H1 (cell line): ENCODE measurements at regions not wholly inside any gene's neighbourhood (a gene's known extent, or its start where the extent isn't known, plus 50 kb on each side); places are given as distances from the start of the nearest gene placed in this dataset.

Experiments
- CTCF ChIA-PET: fragments of 300-600 bp; sonication (Branson Sonifier 250); formaldehyde crosslinking; loops from one replicate; lab custom pipeline; 2021; ENCODE audit not compliant: partially characterized antibody; lab: Charles Lee
- POLR2A ChIA-PET: fragments of 300-600 bp; sonication (Branson Sonifier 250); formaldehyde crosslinking; loops from one replicate; lab custom pipeline; 2021; ENCODE audit warnings: inconsistent platforms; ENCODE audit not compliant: partially characterized antibody; lab: Charles Lee
- DNase-seq, 2 experiments: peaks; one replicate each; pipeline versions ENCODE4 v3.0.0 to v3.0.0-alpha.2; 2010 to 2022; ENCODE audit warnings: low spot score in 2 of 2, low read depth in 1 of 2, mixed read lengths in 1 of 2
- FAIRE-seq: peaks from 2 replicates; lab custom pipeline; 2011; peaks lifted over from hg19 to GRCh38; lab: Jason Lieb, UNC
- H2AFZ ChIP-seq: 2 replicates; pipeline ENCODE4 v1.8.1; 2012; ENCODE audit warnings: low read length, inconsistent platforms
- H2AK5ac ChIP-seq: 2 replicates; pipeline ENCODE4 v1.6.1; 2013; ENCODE audit warnings: low read depth, low read length
- H2BK120ac ChIP-seq: replicated peaks from 2 replicates; pipeline ENCODE3; 2013; ENCODE audit warnings: low read depth, low read length, inconsistent platforms
- H2BK12ac ChIP-seq: 2 replicates; pipeline ENCODE4 v1.6.1; 2013; ENCODE audit warnings: low read depth, low read length
- H2BK15ac ChIP-seq: 2 replicates; pipeline ENCODE4 v1.6.1; 2013; ENCODE audit warnings: low read length
- H2BK20ac ChIP-seq: 2 replicates; pipeline ENCODE4 v1.6.1; 2013; ENCODE audit warnings: low read length
- H2BK5ac ChIP-seq: 2 replicates; pipeline ENCODE4 v1.6.1; 2013; ENCODE audit warnings: low read depth, low read length
- H3K14ac ChIP-seq: 2 replicates; pipeline ENCODE4 v1.6.1; 2013; ENCODE audit warnings: inconsistent platforms; ENCODE audit not compliant: insufficient read length
- H3K18ac ChIP-seq: 2 replicates; pipeline ENCODE4 v1.6.1; 2013; ENCODE audit warnings: low read length; ENCODE audit errors: extremely low read depth
- H3K23ac ChIP-seq: 2 replicates; pipeline ENCODE4 v1.6.1; 2013; ENCODE audit warnings: inconsistent platforms; ENCODE audit not compliant: insufficient read length
- H3K23me2 ChIP-seq: 2 replicates; pipeline ENCODE4 v1.6.1; 2013; ENCODE audit warnings: low read depth, low read length
- H3K27ac ChIP-seq: 2 replicates; pipeline ENCODE4 v1.6.1; 2011; ENCODE audit warnings: low read depth, low read length, inconsistent platforms
- H3K27me3 ChIP-seq, 4 experiments: replicated peaks in 1 of 4; 1 replicate in 1 of 4; 2 replicates in 3 of 4; pipeline versions ENCODE4 v1.6.1 to v1.8.1; 2011 to 2013; ENCODE audit warnings: low read length in 3 of 4, mild to moderate bottlenecking in 3 of 4, inconsistent platforms in 2 of 4, mixed read lengths in 2 of 4, moderate library complexity in 1 of 4; ENCODE audit not compliant: control insufficient read depth in 3 of 4, insufficient read depth in 3 of 4; ENCODE audit errors: extremely low read depth in 1 of 4
- H3K36me3 ChIP-seq, 4 experiments: 2 replicates each; pipeline versions ENCODE4 v1.6.1 to v1.8.1; 2011 to 2013; ENCODE audit warnings: mild to moderate bottlenecking in 4 of 4, low read length in 3 of 4, moderate library complexity in 2 of 4, control low read depth in 1 of 4, inconsistent platforms in 1 of 4; ENCODE audit not compliant: insufficient read depth in 4 of 4, control insufficient read depth in 2 of 4
- H3K4ac ChIP-seq: replicated peaks from 2 replicates; pipeline ENCODE3; 2013; ENCODE audit warnings: low read length, low read depth, mixed read lengths, inconsistent platforms; ENCODE audit not compliant: insufficient read length
- H3K4me1 ChIP-seq, 4 experiments: replicated peaks in 1 of 4; 1 replicate in 1 of 4; 2 replicates in 3 of 4; pipeline versions ENCODE4 v1.6.1 to v1.8.1; 2011 to 2013; ENCODE audit warnings: low read length in 3 of 4, inconsistent platforms in 2 of 4, mixed read lengths in 1 of 4; ENCODE audit not compliant: insufficient read depth in 4 of 4, control insufficient read depth in 3 of 4
- H3K4me2 ChIP-seq, 2 experiments: 2 replicates each; pipeline versions ENCODE4 v1.6.1 to v1.8.1; 2011 to 2013; ENCODE audit warnings: low read depth in 2 of 2, low read length in 2 of 2, control low read depth in 1 of 2, inconsistent platforms in 1 of 2, mild to moderate bottlenecking in 1 of 2; ENCODE audit not compliant: insufficient read depth in 1 of 2
- H3K4me3 ChIP-seq, 4 experiments: fragments of 200-600, 300-600 bp in 1 of 4; sonication (generic), shearing (Covaris generic), sonication (Bioruptor Twin) in 1 of 4; 2 replicates each; pipeline versions ENCODE4 v1.5.1 to v1.8.1; 2011 to 2016; ENCODE audit warnings: low read length in 4 of 4, low read depth in 3 of 4, control low read depth in 2 of 4, inconsistent platforms in 2 of 4, mild to moderate bottlenecking in 2 of 4, mixed read lengths in 1 of 4, moderate library complexity in 1 of 4; ENCODE audit not compliant: insufficient read depth in 2 of 4; ENCODE audit errors: extremely low read depth in 1 of 4
- H3K56ac ChIP-seq: replicated peaks from 2 replicates; pipeline ENCODE3; 2013; ENCODE audit warnings: low read depth, mild to moderate bottlenecking, mixed read lengths, low read length, inconsistent platforms; ENCODE audit not compliant: insufficient read length
- H3K79me1 ChIP-seq: 2 replicates; pipeline ENCODE4 v1.6.1; 2013; ENCODE audit warnings: low read depth, low read length, control low read depth
- H3K79me2 ChIP-seq, 2 experiments: 2 replicates each; pipeline versions ENCODE4 v1.6.1 to v1.8.1; 2012 to 2013; ENCODE audit warnings: low read length in 2 of 2, mild to moderate bottlenecking in 2 of 2, inconsistent platforms in 1 of 2; ENCODE audit not compliant: insufficient read depth in 2 of 2, control insufficient read depth in 1 of 2
- H3K9ac ChIP-seq, 4 experiments: replicated peaks in 1 of 4; 1 replicate in 1 of 4; 2 replicates in 3 of 4; pipeline versions ENCODE4 v1.6.1 to v1.8.1; 2011 to 2013; ENCODE audit warnings: low read depth in 3 of 4, low read length in 3 of 4, control low read depth in 2 of 4, mild to moderate bottlenecking in 2 of 4, moderate library complexity in 2 of 4, inconsistent platforms in 1 of 4; ENCODE audit errors: extremely low read depth in 1 of 4
- H3K9me3 ChIP-seq, 2 experiments: 2 replicates each; pipeline versions ENCODE4 v1.6.1 to v1.8.1; 2012 to 2013; ENCODE audit warnings: mild to moderate bottlenecking in 2 of 2, moderate library complexity in 2 of 2, control low read depth in 1 of 2, inconsistent platforms in 1 of 2, low read depth in 1 of 2, low read length in 1 of 2, mixed read lengths in 1 of 2; ENCODE audit not compliant: insufficient read depth in 2 of 2
- H4K20me1 ChIP-seq, 2 experiments: replicated peaks in 1 of 2; 2 replicates each; pipeline versions ENCODE3 to v1.8.1; 2011 to 2013; ENCODE audit warnings: inconsistent platforms in 2 of 2, low read length in 2 of 2, mild to moderate bottlenecking in 1 of 2; ENCODE audit not compliant: insufficient read depth in 2 of 2, control insufficient read depth in 1 of 2
- H4K5ac ChIP-seq: 2 replicates; pipeline ENCODE4 v1.6.1; 2013; ENCODE audit warnings: low read length, low read depth, mixed read lengths, inconsistent platforms; ENCODE audit not compliant: insufficient read length
- H4K8ac ChIP-seq: 2 replicates; pipeline ENCODE4 v1.8.0; 2013; ENCODE audit warnings: mild to moderate bottlenecking, moderate library complexity, low read length, inconsistent platforms; ENCODE audit not compliant: insufficient read depth; ENCODE audit errors: extremely low read depth
- H4K91ac ChIP-seq: replicated peaks from 2 replicates; pipeline ENCODE3; 2013; ENCODE audit warnings: low read length, mixed read lengths, inconsistent platforms; ENCODE audit not compliant: insufficient read length
- ATF3 ChIP-seq: IDR thresholded peaks from 2 replicates; pipeline ENCODE4 v1.6.1; 2011; ENCODE audit warnings: low read depth, mild to moderate bottlenecking, low read length; ENCODE audit not compliant: insufficient read depth
- BACH1 ChIP-seq: IDR thresholded peaks from 2 replicates; pipeline ENCODE4 v1.6.1; 2012; ENCODE audit warnings: low read length, improper control_type of control experiment
- CBX8 ChIP-seq: fragments of 300-800, 300-1000 bp; sonication (generic); IDR thresholded peaks from 2 replicates; pipeline ENCODE4 v1.7.1; 2016; ENCODE audit warnings: low read depth, low read length, borderline replicate concordance
- CTBP2 ChIP-seq: IDR thresholded peaks from 2 replicates; pipeline ENCODE4 v1.7.0; 2011; ENCODE audit warnings: borderline replicate concordance, mild to moderate bottlenecking, moderate library complexity, mixed read lengths, low read length; ENCODE audit not compliant: insufficient read depth, insufficient read length
- MAX ChIP-seq: IDR thresholded peaks from 2 replicates; pipeline ENCODE4 v1.6.1; 2012; ENCODE audit warnings: inconsistent platforms
- SIN3A ChIP-seq, 2 experiments: IDR thresholded peaks in 1 of 2; conservative IDR thresholded peaks in 1 of 2; 2 replicates each; pipeline ENCODE4 v1.6.1; 2011 to 2012; ENCODE audit warnings: low read length in 2 of 2, improper control_type of control experiment in 1 of 2, low read depth in 1 of 2, mild to moderate bottlenecking in 1 of 2
- SRF ChIP-seq: IDR thresholded peaks from 2 replicates; pipeline ENCODE4 v1.6.1; 2011; ENCODE audit warnings: mild to moderate bottlenecking, low read depth, low read length, moderate library complexity
- TAF1 ChIP-seq: IDR thresholded peaks from 2 replicates; pipeline ENCODE4 v1.6.1; 2011; ENCODE audit warnings: mild to moderate bottlenecking, low read depth, low read length
- WGBS, 2 experiments: shearing (Covaris generic) in 1 of 2; methylation state at CpG; one replicate each; pipeline versions ENCODE4 v1.1.6 to v1.1.7; 2013 to 2015; ENCODE audit warnings: low lambda C conversion rate in 2 of 2, mixed read lengths in 2 of 2, inconsistent platforms in 1 of 2, low coverage in 1 of 2, missing lambda C conversion rate in 1 of 2; ENCODE audit not compliant: insufficient replicate concordance in 2 of 2, insufficient coverage in 1 of 2, insufficient read length in 1 of 2; ENCODE audit errors: extremely low coverage in 1 of 2, missing lambda C conversion rate in 1 of 2; 5-methylcytosine and 5-hydroxymethylcytosine counted together

DNA sequence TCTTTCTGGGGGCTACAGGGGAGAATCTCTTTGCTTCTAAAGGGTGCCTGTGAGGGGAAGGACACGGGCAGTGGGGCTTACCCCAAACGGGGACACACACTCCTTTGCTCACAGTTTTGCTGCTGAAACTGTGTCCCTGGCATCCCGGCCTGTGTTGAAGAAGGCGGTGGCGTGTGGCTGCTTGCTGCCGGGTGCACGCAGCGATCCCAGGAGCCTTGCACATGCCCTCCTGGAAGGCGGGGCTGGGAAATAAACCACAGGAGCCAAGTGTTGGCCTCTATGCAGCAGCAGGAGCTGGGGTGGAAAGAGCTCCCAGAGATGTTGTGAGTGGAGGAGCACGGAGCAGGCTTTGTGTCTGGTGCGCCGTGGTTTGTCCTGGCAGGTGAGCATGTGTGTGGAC is 131.0 kb upstream of the CIBAR2 start:
- peaks cover 2% of the 10 kb centered on the region for H3K79me1 ChIP-seq
- no peak for DNase-seq
- no peak overlapping the region for H2BK5ac ChIP-seq
- no peak overlapping the region for H3K4me3 ChIP-seq
- H3K23me2 ChIP-seq, result peaks cover 3% of the 10 kb centered on the region; the same call in 1 of the 2 replicates
- H2BK20ac ChIP-seq, result no peak overlapping the region
- peaks cover 0 to 2% of the 10 kb centered on the region in 2 experiments; a peak in 1 of 4 replicates for H3K79me2 ChIP-seq
- H3K4ac ChIP-seq, result no peak overlapping the region
- no peak overlapping the region for H3K18ac ChIP-seq
- H3K27ac ChIP-seq, result no peak overlapping the region
- peaks cover 0 to 32% (median 16%) of the 10 kb centered on the region in 4 experiments; a peak in 6 of 7 replicates for H3K4me1 ChIP-seq
- H2AK5ac ChIP-seq, result no peak overlapping the region
- H3K23ac ChIP-seq, result no peak overlapping the region
- ChIA-PET POLR2A (interaction anchor here (0.6 kb wide), 1 partner anchor 11 kb away, joined by 3 read pairs; no protein-coding TSS in a partner anchor), CTCF (interaction anchor here (0.7 to 33.8 kb wide), 6 partner anchors 8 to 677 kb away, joined by 3 to 371 read pairs (median 4); partner anchors contain the start of gene CIBAR2)
- H4K91ac ChIP-seq, result no peak overlapping the region
- no peak overlapping the region for H2BK12ac ChIP-seq
- TF ChIP-seq SRF (no peak), CTBP2 (no peak), ATF3 (no peak), BACH1 (no peak), CBX8 (no peak), SIN3A (conservative IDR thresholded peaks at IDR 0.05 in 1 of 2, IDR thresholded peaks at IDR 0.05 in 1 of 2; ENCODE audit: low read depth in 1 of 2, low read length in 2 of 2) (no peak), TAF1 (no peak), MAX (no peak)
- TF ChIP-seq, all 59 proteins: peak for 0
- no peak for FAIRE-seq
- H4K5ac ChIP-seq, result no peak overlapping the region
- H2BK120ac ChIP-seq, result no peak overlapping the region
- no peaks in the 10 kb centered on the region for H3K36me3 ChIP-seq
- no peak overlapping the region for H2BK15ac ChIP-seq
- peaks cover 0 to 2% of the 10 kb centered on the region in 2 experiments for H4K20me1 ChIP-seq
- H3K9me3 ChIP-seq, result no peaks in the 10 kb centered on the region
- H3K14ac ChIP-seq, result no peak overlapping the region
- H3K27me3 ChIP-seq, result no peaks in the 10 kb centered on the region
- 91% methylated on average over 12 of the region's 12 CpGs; no CpG with 5 or more reads in 1 of the 2 experiments for WGBS, 2 experiments
- H3K4me2 ChIP-seq, result no peak overlapping the region
- no peak overlapping the region for H3K56ac ChIP-seq
- H4K8ac ChIP-seq, result no peak overlapping the region
- H2AFZ ChIP-seq, result no peak overlapping the region
- H3K9ac ChIP-seq, result no peak overlapping the region
